MM.1S (cell line): ENCODE measurements at regions not wholly inside any gene's neighbourhood (a gene's known extent, or its start where the extent isn't known, plus 50 kb on each side); places are given as distances from the start of the nearest gene placed in this dataset.

ENCODE experiments used
- EZH2phosphoT487 ChIP-seq: fragments of 300-600 bp; sonication (generic); IDR thresholded peaks from 2 replicates; pipeline ENCODE4 v1.6.1; 2018; ENCODE audit warnings: antibody characterized with exemption, low read length
- TF ChIP-seq, protein P1 (sequence below): fragments of 300-600 bp; sonication (generic); IDR thresholded peaks from 2 replicates; pipeline ENCODE4 v1.5.1; 2016; ENCODE audit warnings: antibody characterized with exemption, low read length, mixed read lengths

DNA sequence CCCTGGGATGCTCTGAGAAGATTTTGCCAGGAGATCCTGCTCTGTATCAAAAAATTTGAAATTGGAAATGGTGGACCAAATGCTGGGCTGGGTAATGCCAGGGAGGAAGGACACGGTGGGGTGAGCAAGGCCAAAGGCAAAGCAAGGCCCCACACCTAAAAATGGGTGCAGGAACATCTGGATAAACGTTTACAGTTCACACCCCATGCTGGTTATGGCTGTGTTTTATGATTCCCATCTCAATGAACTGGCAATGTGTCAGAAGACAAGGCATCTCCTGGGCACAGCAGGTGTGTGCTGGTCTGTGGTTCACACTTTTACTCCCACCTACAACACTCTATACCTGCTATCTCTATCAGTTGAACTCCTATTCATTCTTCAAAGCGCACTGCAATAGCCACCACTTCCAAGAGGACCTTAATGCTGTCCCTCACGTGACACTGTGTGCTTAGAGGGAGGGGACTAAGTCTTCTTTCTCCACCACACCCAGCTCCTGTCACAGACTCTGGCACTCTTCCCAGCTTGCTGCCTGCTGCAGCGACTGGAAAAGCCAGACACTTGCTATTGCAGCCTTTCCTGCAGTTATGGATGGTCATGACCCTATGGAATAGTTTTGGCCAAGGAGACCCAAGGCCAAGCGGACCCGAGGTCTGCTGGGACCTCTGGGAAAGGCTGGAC, 277.5 kb downstream of the CTTN start:
- no peak for TF ChIP-seq EZH2phosphoT487
- TF ChIP-seq, protein P1, sequence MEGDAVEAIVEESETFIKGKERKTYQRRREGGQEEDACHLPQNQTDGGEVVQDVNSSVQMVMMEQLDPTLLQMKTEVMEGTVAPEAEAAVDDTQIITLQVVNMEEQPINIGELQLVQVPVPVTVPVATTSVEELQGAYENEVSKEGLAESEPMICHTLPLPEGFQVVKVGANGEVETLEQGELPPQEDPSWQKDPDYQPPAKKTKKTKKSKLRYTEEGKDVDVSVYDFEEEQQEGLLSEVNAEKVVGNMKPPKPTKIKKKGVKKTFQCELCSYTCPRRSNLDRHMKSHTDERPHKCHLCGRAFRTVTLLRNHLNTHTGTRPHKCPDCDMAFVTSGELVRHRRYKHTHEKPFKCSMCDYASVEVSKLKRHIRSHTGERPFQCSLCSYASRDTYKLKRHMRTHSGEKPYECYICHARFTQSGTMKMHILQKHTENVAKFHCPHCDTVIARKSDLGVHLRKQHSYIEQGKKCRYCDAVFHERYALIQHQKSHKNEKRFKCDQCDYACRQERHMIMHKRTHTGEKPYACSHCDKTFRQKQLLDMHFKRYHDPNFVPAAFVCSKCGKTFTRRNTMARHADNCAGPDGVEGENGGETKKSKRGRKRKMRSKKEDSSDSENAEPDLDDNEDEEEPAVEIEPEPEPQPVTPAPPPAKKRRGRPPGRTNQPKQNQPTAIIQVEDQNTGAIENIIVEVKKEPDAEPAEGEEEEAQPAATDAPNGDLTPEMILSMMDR = no peak
